Peyer's patch (tissue), 4 donors: ENCODE measurements at regions not wholly inside any gene's neighbourhood (a gene's known extent, or its start where the extent isn't known, plus 50 kb on each side); places are given as distances from the start of the nearest gene placed in this dataset.

Experiments
- POLR2A ChIP-seq, 2 donors: fragments of 450-650 bp; IDR thresholded peaks; one replicate each; pipeline ENCODE4 v1.5.1; 2017; ENCODE audit warnings: antibody characterized with exemption in 2 of 2, mild to moderate bottlenecking in 2 of 2, moderate library complexity in 2 of 2
- TF ChIP-seq, protein P1 (sequence below), 6 experiments: fragments of 450-650 bp in 4 of 6; fragments of 200-600 bp in 2 of 6; sonication (generic) in 1 of 6; IDR thresholded peaks; one replicate each; pipeline ENCODE4 v1.5.1; 2017 to 2019; ENCODE audit warnings: antibody characterized with exemption in 6 of 6, mild to moderate bottlenecking in 3 of 6, moderate library complexity in 1 of 6

DNA sequence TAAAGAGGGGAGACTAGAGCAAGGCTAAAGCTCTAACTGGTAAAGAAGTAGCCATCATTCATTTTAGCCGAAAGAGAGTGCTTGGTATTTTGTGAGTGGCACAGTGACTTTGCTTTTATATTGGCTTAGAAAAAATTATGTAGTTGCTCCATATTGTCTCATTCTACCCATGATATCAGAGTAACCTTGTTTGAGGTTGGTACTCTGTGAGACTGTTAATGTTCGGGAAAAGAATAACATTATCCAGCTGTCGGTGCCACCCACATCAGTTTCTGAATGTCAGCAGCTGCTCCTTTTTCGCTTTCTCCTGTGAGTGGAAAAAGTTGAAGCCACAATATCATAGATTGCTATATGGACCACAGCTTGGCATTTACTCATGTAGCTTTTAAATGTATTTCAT is 376.4 kb upstream of the KCNN2 start:
- TF ChIP-seq, protein P1, sequence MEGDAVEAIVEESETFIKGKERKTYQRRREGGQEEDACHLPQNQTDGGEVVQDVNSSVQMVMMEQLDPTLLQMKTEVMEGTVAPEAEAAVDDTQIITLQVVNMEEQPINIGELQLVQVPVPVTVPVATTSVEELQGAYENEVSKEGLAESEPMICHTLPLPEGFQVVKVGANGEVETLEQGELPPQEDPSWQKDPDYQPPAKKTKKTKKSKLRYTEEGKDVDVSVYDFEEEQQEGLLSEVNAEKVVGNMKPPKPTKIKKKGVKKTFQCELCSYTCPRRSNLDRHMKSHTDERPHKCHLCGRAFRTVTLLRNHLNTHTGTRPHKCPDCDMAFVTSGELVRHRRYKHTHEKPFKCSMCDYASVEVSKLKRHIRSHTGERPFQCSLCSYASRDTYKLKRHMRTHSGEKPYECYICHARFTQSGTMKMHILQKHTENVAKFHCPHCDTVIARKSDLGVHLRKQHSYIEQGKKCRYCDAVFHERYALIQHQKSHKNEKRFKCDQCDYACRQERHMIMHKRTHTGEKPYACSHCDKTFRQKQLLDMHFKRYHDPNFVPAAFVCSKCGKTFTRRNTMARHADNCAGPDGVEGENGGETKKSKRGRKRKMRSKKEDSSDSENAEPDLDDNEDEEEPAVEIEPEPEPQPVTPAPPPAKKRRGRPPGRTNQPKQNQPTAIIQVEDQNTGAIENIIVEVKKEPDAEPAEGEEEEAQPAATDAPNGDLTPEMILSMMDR (IDR thresholded peaks at IDR 0.05): no peak
- TF ChIP-seq POLR2A (IDR thresholded peaks at IDR 0.05): no peak
